Stomach smooth muscle (tissue), 2 donors: ENCODE measurements at regions not wholly inside any gene's neighbourhood (a gene's known extent, or its start where the extent isn't known, plus 50 kb on each side); places are given as distances from the start of the nearest gene placed in this dataset.
A peak's percentile ranks its signal among the peaks of the same experiment; 100 is the strongest.
"Not testable (repeated sequence)": the region's sequence is repeated elsewhere in the genome, so short reads cannot be mapped to it uniquely, and the experiment has no call there.

Experiments
- H3K27ac ChIP-seq: one replicate; pipeline ENCODE4 v1.7.0; 2013; ENCODE audit warnings: mild to moderate bottlenecking, low read length, inconsistent platforms
- H3K27me3 ChIP-seq, 2 donors: one replicate each; pipeline ENCODE4 v1.7.0; 2013; ENCODE audit warnings: low read length in 2 of 2; ENCODE audit not compliant: insufficient read depth in 2 of 2, control insufficient read depth in 1 of 2
- H3K36me3 ChIP-seq, 2 donors: one replicate each; pipeline ENCODE4 v1.7.0; 2013; ENCODE audit warnings: low read length in 2 of 2; ENCODE audit not compliant: control insufficient read depth in 2 of 2, insufficient read depth in 2 of 2
- H3K4me1 ChIP-seq: one replicate; pipeline ENCODE4 v1.7.0; 2013; ENCODE audit warnings: low read length; ENCODE audit not compliant: control insufficient read depth, insufficient read depth
- H3K4me3 ChIP-seq, 2 donors: one replicate each; pipeline ENCODE4 v1.7.0; 2013; ENCODE audit warnings: low read length in 2 of 2
- H3K9ac ChIP-seq, 2 donors: one replicate each; pipeline ENCODE4 v1.7.0; 2013; ENCODE audit warnings: low read length in 2 of 2, mild to moderate bottlenecking in 1 of 2
- H3K9me3 ChIP-seq, 2 donors: one replicate each; pipeline ENCODE4 v1.7.0; 2013; ENCODE audit warnings: low read length in 2 of 2; ENCODE audit not compliant: control insufficient read depth in 2 of 2
- donor health status: healthy.
- donor health status: Pancreatic carcinoma.

DNA sequence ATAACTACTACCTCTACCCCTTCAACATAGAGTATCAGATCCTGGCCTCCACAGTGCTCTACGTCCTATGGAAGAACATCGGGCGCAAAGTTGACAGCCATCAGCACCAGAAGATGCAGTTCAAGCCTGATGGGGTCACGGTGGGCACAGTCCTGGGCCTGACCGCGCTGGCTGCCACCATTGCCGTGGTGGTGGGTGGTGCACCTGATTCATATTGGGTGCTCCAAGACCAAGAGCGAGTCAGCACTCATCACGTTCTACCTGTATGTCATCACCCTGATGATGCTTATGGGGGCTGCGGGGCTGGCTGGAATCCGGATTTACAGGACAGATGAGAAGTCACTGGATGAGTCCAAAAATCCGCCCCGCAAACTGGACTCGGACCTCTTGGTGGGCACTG is 846.4 kb downstream of the RPIA start:
- H3K9me3 ChIP-seq, H3K27me3 ChIP-seq, H3K9ac ChIP-seq, H3K4me3 ChIP-seq, H3K36me3 ChIP-seq, H3K4me1 ChIP-seq, H3K27ac ChIP-seq: not testable (repeated sequence)

DNA sequence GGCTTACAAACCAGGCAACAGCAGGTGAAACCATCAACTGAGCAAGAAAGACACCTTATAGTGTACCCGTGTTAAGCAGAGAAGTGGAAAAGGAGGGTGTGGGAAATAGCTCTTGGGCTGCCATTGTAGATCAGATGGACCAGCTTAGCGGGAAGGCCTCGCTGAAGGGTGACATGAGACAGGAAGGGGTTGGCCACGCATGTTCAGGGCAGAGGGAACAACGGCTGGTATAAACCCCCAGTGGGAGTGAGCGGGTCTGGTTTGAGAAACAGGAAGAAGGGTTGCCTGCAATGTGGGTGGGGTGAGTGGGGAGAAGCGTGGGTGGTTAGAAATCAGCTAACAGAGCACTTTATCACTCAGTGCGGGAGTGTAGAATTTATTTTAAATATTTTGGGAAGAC is 852.6 kb downstream of the RPIA start:
- not testable (repeated sequence) for H3K9ac ChIP-seq, H3K9me3 ChIP-seq, H3K4me3 ChIP-seq, H3K4me1 ChIP-seq, H3K27ac ChIP-seq, H3K27me3 ChIP-seq, H3K36me3 ChIP-seq

DNA sequence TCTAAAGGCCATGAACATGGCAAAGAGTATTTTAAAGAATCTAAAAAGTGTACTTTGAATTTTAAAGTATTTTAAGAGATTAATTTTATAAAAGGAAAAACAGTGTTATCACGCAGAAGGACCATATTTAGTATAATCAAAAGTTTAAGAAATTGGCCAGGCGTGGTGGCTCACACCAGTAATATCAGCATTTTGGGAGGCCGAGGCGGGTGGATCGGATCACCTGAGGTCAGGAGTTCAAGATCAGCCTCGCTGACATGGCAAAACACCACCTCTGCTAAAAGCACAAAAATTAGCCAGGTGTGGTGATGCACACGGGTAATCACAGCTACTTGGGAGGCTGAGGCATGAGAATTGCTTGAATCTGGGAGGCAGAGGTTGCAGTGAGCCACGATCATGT is 887.7 kb downstream of the RPIA start:
- not testable (repeated sequence) for H3K9ac ChIP-seq

DNA sequence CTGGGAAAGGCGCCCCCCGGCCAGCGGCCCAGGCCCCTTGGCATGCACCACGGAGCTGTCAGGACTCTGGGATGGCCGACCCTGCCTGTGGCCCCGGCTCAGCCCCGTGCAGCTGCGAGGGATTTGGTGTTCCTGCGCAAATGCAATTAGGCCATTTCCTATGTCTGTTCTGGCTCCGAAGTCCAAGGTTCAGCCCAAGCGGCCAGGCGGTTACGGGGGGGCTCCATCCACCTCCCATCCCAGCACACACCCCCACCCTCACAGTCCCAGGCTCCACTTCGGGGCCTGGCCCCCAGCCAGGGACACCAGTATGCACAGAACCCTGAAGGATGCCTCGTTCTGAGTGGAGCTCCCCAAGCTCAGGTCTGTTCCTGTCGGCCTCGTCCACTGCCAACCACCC is 891.3 kb downstream of the RPIA start:
- H3K4me3 ChIP-seq, H3K36me3 ChIP-seq, H3K9me3 ChIP-seq, H3K4me1 ChIP-seq, H3K27me3 ChIP-seq, H3K9ac ChIP-seq, H3K27ac ChIP-seq: not testable (repeated sequence)

More for the DNA sequence above, 887.7 kb downstream of the RPIA start:
- not testable (repeated sequence) for H3K27ac ChIP-seq, H3K9me3 ChIP-seq, H3K27me3 ChIP-seq, H3K36me3 ChIP-seq, H3K4me3 ChIP-seq, H3K4me1 ChIP-seq

DNA sequence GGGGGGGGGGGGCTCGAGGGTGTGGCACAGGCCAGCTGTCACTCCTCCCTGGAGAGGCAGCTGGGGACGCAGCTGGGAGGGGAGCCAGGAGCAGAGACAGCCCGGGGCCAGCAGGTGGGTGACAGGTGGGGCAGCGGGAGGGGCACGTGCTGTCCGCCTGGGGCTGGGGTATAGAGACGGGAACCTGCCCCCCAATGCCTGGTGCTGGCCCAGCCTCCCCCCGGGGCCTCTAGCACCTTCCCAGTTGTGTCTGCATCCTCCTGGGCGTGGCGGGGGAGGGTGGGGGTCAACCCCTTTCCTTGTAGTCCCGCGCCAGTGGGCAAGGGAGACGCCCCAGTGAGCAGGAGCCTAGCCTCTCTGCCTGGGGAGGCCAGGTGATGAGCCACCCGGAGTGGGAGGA is 892.6 kb downstream of the RPIA start:
- H3K27me3 ChIP-seq, H3K36me3 ChIP-seq, H3K27ac ChIP-seq, H3K4me1 ChIP-seq, H3K4me3 ChIP-seq, H3K9me3 ChIP-seq, H3K9ac ChIP-seq: not testable (repeated sequence)

DNA sequence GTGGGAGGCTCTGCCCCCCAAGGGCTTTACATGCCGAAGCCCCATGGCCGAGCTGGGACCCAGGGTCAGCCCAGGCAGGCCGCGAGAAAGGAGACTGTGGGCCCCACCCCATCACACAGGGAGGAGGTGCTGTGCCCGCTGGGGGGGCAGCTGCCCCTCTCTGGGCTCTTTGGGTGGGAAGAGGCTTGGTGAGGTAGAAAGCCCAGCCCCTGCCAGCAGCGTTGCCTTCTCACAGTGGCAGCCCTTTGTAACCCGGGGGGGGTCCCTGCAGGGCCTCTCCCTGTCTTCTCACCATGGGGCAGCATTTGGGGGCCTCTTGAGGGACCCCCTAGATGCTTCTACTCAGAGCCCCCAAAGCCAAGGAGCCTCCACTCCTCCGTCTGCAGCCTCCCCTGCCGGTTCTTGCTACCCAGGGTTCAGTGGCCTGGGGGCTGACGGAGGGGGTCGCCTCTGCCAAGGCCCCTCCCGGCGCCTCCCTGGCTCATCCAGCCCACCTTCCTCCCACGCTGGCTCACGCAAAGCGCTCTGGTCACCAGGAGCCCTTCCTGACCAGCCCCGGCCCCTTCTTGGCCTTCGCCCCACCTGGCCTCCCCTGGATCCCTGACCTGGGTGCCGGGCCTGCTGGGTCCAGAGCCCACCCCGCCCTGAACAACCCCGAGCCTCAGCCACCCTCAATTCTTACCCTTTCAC is 893.5 kb downstream of the RPIA start:
- not testable (repeated sequence) for H3K4me1 ChIP-seq, H3K36me3 ChIP-seq, H3K27ac ChIP-seq, H3K27me3 ChIP-seq, H3K9me3 ChIP-seq, H3K9ac ChIP-seq
- peak overlapping the region in 1 of 2 donors; percentile 66 for H3K4me3 ChIP-seq

DNA sequence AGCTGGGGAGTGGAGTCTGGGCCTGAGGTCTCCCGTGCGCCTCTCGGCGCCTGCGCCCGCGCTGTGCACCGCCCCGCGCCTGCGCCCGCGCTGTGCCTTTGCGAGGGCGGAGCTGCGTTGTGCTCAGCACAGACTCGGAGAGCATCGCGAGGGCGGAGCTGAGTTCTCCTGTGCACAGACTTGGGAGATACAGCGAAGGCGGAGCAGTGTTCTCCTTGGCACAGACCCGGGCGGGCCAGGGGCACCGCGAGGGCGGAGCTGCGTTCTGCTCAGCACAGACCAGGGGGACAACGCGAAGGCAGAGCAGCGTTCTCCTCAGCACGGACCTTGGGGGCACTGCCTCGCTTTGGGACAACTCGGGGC is 894.1 kb downstream of the RPIA start:
- H3K36me3 ChIP-seq, H3K9me3 ChIP-seq, H3K9ac ChIP-seq, H3K27me3 ChIP-seq, H3K27ac ChIP-seq, H3K4me1 ChIP-seq: not testable (repeated sequence)
- peak overlapping the region in 1 of 2 donors; percentile 72 for H3K4me3 ChIP-seq

DNA sequence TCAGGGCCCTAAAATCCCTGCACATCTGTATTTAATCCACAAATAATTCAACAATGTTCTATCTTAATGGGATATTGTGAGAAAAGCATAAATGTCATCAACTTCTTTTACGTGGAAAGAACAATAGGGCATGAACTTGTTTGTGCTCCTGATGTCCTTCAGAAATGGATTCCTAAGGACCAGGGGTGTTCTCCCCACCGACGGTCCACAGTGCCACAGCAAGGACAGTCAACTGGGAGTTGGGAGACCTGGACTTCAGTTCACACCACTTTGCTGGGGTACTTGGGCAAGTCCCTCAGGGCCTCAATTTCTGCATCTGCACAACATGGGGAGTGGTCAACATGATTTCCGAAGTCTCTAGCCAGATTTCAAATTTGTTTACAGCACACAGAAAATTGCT is 908.4 kb downstream of the RPIA start:
- H3K36me3 ChIP-seq, H3K9ac ChIP-seq, H3K9me3 ChIP-seq, H3K4me3 ChIP-seq, H3K27me3 ChIP-seq, H3K27ac ChIP-seq, H3K4me1 ChIP-seq: not testable (repeated sequence)

DNA sequence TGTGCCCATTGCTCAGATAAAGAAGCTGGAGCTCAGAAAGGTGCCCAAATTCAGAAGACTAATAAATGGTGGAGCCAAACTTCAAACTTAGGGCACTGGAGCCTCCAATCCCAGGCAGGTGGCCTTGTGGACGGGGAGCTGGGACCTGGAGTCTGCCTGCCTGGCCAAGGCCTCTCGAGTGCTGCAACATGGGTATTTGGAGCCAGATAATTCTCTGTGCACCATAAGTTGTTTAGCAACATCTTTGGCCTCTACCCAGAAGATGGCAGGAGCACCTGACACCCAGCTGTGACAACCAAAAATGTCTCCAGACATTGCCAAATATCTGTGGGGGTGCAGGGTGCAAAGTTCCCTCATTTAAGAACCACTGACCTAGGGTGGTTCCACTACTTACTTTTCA is 915.0 kb downstream of the RPIA start:
- H3K27me3 ChIP-seq, H3K9me3 ChIP-seq, H3K4me1 ChIP-seq, H3K4me3 ChIP-seq, H3K9ac ChIP-seq, H3K36me3 ChIP-seq, H3K27ac ChIP-seq: not testable (repeated sequence)

DNA sequence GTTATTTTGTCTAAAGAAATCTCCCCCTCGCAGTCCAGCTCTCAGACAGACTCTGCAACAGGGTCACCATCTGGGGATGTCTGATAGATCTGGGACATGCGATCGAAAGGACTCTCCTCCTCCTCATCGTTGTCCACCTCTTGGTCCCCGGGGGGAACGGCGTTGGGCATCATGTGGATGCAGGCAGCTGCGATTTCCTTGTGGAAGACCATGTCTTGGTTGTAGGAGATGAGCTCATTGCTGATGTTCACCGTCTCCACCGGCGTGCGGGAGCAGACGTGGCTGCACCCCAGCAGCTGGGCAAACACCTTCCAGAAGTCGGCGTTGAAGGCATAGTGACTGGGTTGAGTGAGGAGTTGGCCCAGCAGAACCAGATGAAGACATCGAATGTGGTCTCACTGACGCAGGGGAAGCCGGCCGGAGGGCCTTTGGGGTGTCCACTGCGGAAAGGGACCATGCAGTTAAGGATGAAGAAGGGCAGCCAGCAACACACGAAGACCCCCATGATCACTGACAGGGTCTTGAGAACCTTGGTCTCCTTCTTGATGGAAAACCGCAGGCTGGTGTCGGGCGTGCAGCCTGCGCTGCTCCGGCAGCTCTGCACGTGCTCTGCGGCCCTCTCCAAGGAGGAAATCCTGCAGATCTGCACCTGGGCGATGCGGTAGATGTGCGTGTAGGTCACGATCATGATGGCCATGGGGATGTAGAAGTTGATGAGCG is 918.9 kb downstream of the RPIA start:
- H3K27ac ChIP-seq, H3K36me3 ChIP-seq, H3K9me3 ChIP-seq, H3K9ac ChIP-seq, H3K4me1 ChIP-seq, H3K4me3 ChIP-seq: not testable (repeated sequence)
- H3K27me3 ChIP-seq = peaks cover 0 to 12% of the 10 kb centered on the region in 2 donors

DNA sequence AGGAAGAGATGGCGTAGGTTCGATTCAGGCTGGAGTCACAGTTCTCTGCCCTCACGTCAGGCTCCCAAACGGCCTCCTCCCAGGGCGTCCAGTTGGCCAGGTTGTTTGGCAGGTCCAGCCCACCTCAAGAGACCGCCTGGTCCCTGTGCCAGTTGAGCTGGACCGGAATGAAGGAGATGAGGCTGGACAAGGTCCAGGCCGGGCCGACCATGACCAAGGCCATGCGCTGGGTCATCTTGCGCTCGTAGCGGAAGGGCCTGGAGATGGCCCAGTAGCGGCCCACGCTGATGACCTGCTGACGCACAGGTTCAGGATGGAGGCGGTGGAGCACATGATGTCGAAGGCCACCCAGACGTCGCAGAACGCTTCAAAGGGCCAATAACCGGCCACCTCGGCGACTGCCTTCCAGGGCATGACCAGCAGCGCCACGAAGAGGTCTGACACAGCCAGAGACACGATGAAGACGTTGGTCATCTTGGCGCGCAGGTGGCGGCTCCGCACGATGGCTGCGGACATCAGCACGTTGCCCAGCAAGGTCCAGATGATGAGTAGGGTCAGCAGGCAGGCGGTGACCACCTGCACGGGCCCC is 919.5 kb downstream of the RPIA start:
- not testable (repeated sequence) for H3K9ac ChIP-seq, H3K4me1 ChIP-seq, H3K9me3 ChIP-seq, H3K36me3 ChIP-seq, H3K4me3 ChIP-seq, H3K27ac ChIP-seq
- H3K27me3 ChIP-seq = peaks cover 0 to 12% of the 10 kb centered on the region in 2 donors
